Hepatocyte (in vitro differentiated cells): ENCODE measurements at regions not wholly inside any gene's neighbourhood (a gene's known extent, or its start where the extent isn't known, plus 50 kb on each side); places are given as distances from the start of the nearest gene placed in this dataset.

Source experiments
- DNase-seq: peaks from one replicate; pipeline ENCODE4 v3.0.0-alpha.2; 2016; ENCODE audit warnings: low spot score
- H2AFZ ChIP-seq: fragments of 200-600 bp; sonication (generic); 2 replicates; pipeline ENCODE4 v1.6.0; 2016; ENCODE audit warnings: antibody characterized with exemption, mild to moderate bottlenecking
- H3K27ac ChIP-seq: fragments of 200-600 bp; sonication (generic); 2 replicates; pipeline ENCODE4 v1.5.1; 2016; ENCODE audit warnings: mild to moderate bottlenecking
- H3K27me3 ChIP-seq: fragments of 200-600 bp; sonication (generic); 2 replicates; pipeline ENCODE4 v1.6.1; 2016
- H3K36me3 ChIP-seq: fragments of 200-600 bp; sonication (generic); replicated peaks from 2 replicates; pipeline ENCODE4 v1.5.1; 2016; ENCODE audit warnings: low read depth; ENCODE audit not compliant: insufficient read depth
- H3K4me1 ChIP-seq: fragments of 200-600 bp; sonication (generic); 2 replicates; pipeline ENCODE4 v1.5.1; 2016; ENCODE audit warnings: mild to moderate bottlenecking, moderate library complexity; ENCODE audit not compliant: insufficient read depth
- H3K4me2 ChIP-seq: fragments of 200-600 bp; sonication (generic); 2 replicates; pipeline ENCODE4 v1.6.0; 2016
- H3K4me3 ChIP-seq: fragments of 200-600 bp; sonication (generic); 2 replicates; pipeline ENCODE4 v1.5.1; 2016; ENCODE audit warnings: mild to moderate bottlenecking
- H3K79me2 ChIP-seq: fragments of 200-600 bp; sonication (generic); 2 replicates; pipeline ENCODE4 v1.6.0; 2017; ENCODE audit warnings: mild to moderate bottlenecking
- H3K9me2 ChIP-seq: fragments of 200-600 bp; sonication (generic); replicated peaks from 2 replicates; pipeline ENCODE4 v1.6.0; 2017; ENCODE audit warnings: mild to moderate bottlenecking; ENCODE audit not compliant: insufficient read depth
- H3K9me3 ChIP-seq: fragments of 200-600 bp; sonication (generic); 2 replicates; pipeline ENCODE4 v1.5.1; 2016; ENCODE audit warnings: low read depth, mild to moderate bottlenecking
- H4K20me1 ChIP-seq: fragments of 200-600 bp; sonication (generic); 2 replicates; pipeline ENCODE4 v1.6.0; 2016; ENCODE audit warnings: mild to moderate bottlenecking; ENCODE audit not compliant: insufficient read depth, poor library complexity, severe bottlenecking
- EZH2 ChIP-seq: fragments of 200-600 bp; sonication (generic); IDR thresholded peaks from 2 replicates; pipeline ENCODE4 v1.6.1; 2016; ENCODE audit warnings: antibody characterized with exemption, mild to moderate bottlenecking, borderline replicate concordance
- EZH2phosphoT487 ChIP-seq: fragments of 200-600 bp; sonication (generic); IDR thresholded peaks from one replicate; pipeline ENCODE4 v1.6.1; 2018; ENCODE audit warnings: antibody characterized with exemption, mild to moderate bottlenecking, low read depth, moderate library complexity; ENCODE audit not compliant: unreplicated experiment, severe bottlenecking
- WGBS: methylation state at CpG from one replicate; pipeline ENCODE4 v1.1.6; 2016; ENCODE audit warnings: low lambda C conversion rate; ENCODE audit errors: missing lambda C conversion rate; 5-methylcytosine and 5-hydroxymethylcytosine counted together
- TF ChIP-seq, protein P1 (sequence below): fragments of 200-600 bp; sonication (generic); IDR thresholded peaks from 2 replicates; pipeline ENCODE4 v1.5.1; 2016; ENCODE audit warnings: antibody characterized with exemption, mild to moderate bottlenecking; ENCODE audit not compliant: poor library complexity

DNA sequence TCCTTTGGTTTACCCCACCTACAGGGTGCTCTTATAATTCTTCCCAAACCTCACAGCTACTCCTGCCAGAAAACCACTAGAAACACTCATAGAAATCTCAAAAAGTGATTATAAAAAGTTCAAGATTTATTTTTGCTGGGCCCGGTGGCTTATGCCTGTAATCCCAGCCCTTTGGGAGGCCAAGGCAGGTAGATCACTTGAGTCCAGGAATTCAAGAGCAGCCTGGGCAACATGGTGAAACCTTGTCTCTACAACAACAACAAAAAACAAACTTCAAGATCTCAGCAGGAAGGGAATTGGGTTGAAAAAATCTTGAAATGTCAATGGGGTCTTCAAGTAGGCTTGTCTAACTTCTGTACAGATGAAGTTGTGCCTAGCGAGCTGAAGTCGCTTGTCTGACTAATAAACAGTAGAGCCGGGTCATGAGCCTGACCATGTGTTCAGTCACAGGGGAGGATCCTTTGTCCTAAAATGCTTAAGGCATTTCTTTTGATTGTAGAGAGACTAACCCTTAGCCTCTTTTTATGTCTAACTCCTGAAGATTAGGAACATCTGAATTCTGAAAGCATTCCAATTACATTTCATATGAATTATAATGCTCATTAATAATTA, 124.6 kb downstream of the NOC3L start:
- DNase-seq = no peak
- TF ChIP-seq, protein P1, sequence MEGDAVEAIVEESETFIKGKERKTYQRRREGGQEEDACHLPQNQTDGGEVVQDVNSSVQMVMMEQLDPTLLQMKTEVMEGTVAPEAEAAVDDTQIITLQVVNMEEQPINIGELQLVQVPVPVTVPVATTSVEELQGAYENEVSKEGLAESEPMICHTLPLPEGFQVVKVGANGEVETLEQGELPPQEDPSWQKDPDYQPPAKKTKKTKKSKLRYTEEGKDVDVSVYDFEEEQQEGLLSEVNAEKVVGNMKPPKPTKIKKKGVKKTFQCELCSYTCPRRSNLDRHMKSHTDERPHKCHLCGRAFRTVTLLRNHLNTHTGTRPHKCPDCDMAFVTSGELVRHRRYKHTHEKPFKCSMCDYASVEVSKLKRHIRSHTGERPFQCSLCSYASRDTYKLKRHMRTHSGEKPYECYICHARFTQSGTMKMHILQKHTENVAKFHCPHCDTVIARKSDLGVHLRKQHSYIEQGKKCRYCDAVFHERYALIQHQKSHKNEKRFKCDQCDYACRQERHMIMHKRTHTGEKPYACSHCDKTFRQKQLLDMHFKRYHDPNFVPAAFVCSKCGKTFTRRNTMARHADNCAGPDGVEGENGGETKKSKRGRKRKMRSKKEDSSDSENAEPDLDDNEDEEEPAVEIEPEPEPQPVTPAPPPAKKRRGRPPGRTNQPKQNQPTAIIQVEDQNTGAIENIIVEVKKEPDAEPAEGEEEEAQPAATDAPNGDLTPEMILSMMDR = no peak
- TF ChIP-seq EZH2phosphoT487 (no peak), EZH2 (no peak)
- H3K9me2 ChIP-seq = no peaks in the 10 kb centered on the region
- H3K4me1 ChIP-seq = no peaks in the 10 kb centered on the region
- no peaks in the 10 kb centered on the region for H4K20me1 ChIP-seq
- no peaks in the 10 kb centered on the region for H3K9me3 ChIP-seq
- no peak overlapping the region for H3K4me2 ChIP-seq
- H3K79me2 ChIP-seq = no peaks in the 10 kb centered on the region
- H2AFZ ChIP-seq = no peak overlapping the region
- WGBS = 70% methylated on average over 4 of the region's 4 CpGs
- H3K27me3 ChIP-seq = no peaks in the 10 kb centered on the region
- H3K27ac ChIP-seq = no peak overlapping the region
- H3K4me3 ChIP-seq = no peak overlapping the region
- no peaks in the 10 kb centered on the region for H3K36me3 ChIP-seq

DNA sequence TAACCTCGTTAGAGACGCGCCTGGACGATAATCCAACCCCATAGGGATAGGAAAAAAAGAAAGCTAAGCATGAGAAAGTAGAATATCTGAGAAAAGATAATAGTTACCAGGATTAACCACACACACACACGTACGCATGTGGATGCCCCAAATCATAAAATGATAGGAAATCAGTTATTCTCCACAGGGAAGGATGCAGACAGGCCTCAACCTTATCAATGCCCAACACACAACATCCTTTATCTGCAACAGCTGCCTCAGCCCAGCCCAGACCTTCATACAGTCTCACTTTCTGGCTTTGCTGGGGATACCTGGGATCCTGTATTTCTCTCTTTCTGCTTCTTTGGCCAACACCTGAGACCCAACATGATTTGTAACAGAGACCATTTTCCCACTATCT, 123.0 kb downstream of the NOC3L start:
- Histone ChIP-seq H3K4me1 (no peaks in the 10 kb centered on the region), H3K4me3 (no peak overlapping the region), H4K20me1 (no peaks in the 10 kb centered on the region), H3K4me2 (no peak overlapping the region), H2AFZ (no peak overlapping the region), H3K9me3 (no peaks in the 10 kb centered on the region), H3K36me3 (no peaks in the 10 kb centered on the region), H3K27me3 (no peaks in the 10 kb centered on the region), H3K79me2 (no peaks in the 10 kb centered on the region), H3K27ac (no peak overlapping the region), H3K9me2 (no peaks in the 10 kb centered on the region)
- TF ChIP-seq EZH2 (no peak), EZH2phosphoT487 (no peak)
- TF ChIP-seq, protein P1 = no peak
- 92% methylated on average over 6 of the region's 6 CpGs for WGBS
- DNase-seq = no peak

DNA sequence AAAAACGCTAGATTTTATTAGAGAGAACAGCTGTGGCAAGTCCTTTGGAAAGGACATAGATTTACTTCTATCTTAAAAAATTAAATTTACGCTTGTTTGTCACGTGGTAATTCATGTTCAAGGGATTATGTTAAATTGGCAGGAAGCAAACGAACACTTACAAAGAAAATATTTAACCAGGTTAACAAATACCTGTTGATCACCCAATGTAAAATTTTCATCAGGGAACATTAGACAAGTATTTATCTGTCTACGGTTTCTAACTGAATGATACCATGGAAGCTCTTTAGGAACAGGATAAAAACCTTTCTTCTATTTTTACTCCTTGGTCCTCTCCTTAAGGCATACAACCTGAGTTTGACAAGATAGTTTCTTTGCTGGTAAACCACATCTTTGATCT, 122.2 kb downstream of the NOC3L start:
- Histone ChIP-seq H3K79me2 (no peaks in the 10 kb centered on the region), H3K9me2 (no peaks in the 10 kb centered on the region), H3K4me3 (no peak overlapping the region), H3K36me3 (no peaks in the 10 kb centered on the region), H4K20me1 (no peaks in the 10 kb centered on the region), H2AFZ (no peak overlapping the region), H3K9me3 (no peaks in the 10 kb centered on the region), H3K27ac (no peak overlapping the region), H3K4me1 (no peaks in the 10 kb centered on the region), H3K4me2 (no peak overlapping the region), H3K27me3 (no peaks in the 10 kb centered on the region)
- TF ChIP-seq EZH2 (no peak), EZH2phosphoT487 (no peak)
- TF ChIP-seq, protein P1 = no peak
- DNase-seq = no peak
- 69% methylated on average over 5 of the region's 5 CpGs for WGBS
